ENCODE measurements at regions not wholly inside any gene's neighbourhood (a gene's known extent, or its start where the extent isn't known, plus 50 kb on each side); places are given as distances from the start of the nearest gene placed in this dataset.

GRCh38 chr12:91555436-91556415 lies 373.1 kb upstream of the DCN start:
- Histone ChIP-seq H3K36me3 (no peaks in the 10 kb centered on the region), H3K9me3 (no peaks in the 10 kb centered on the region), H3K4me1 (peaks cover 8% of the 10 kb centered on the region), H3K27me3 (no peaks in the 10 kb centered on the region), H3K4me3 (ENCODE audit: low read depth, low read length) (peak overlapping the region; percentile 7; the same call in 1 of the 2 replicates)
- no peak for TF ChIP-seq CTCF (IDR thresholded peaks at IDR 0.05; ENCODE audit: low read depth, low read length)
- DNase-seq: no peak

GRCh38 chr12:91551927-91552326 lies 369.3 kb upstream of the DCN start:
- TF ChIP-seq CTCF (IDR thresholded peaks at IDR 0.05; ENCODE audit: low read depth, low read length): no peak
- Histone ChIP-seq H3K27me3 (no peaks in the 10 kb centered on the region), H3K36me3 (no peaks in the 10 kb centered on the region), H3K4me3 (ENCODE audit: low read depth, low read length) (no peak overlapping the region), H3K9me3 (no peaks in the 10 kb centered on the region), H3K4me1 (peaks cover 8% of the 10 kb centered on the region)
- DNase-seq: no peak

GRCh38 chr12:91551242-91551641 lies 368.6 kb upstream of the DCN start:
- Histone ChIP-seq H3K4me1 (peaks cover 4% of the 10 kb centered on the region), H3K9me3 (no peaks in the 10 kb centered on the region), H3K4me3 (ENCODE audit: low read depth, low read length) (no peak overlapping the region), H3K27me3 (no peaks in the 10 kb centered on the region), H3K36me3 (no peaks in the 10 kb centered on the region)
- TF ChIP-seq CTCF (IDR thresholded peaks at IDR 0.05; ENCODE audit: low read depth, low read length): no peak
- DNase-seq: no peak

GRCh38 chr12:91542666-91543065 lies 360.0 kb upstream of the DCN start:
- no peak for TF ChIP-seq CTCF (IDR thresholded peaks at IDR 0.05; ENCODE audit: low read depth, low read length)

GRCh38 chr12:91542067-91542466 lies 359.4 kb upstream of the DCN start:
- no peak overlapping the region for H3K4me3 ChIP-seq (ENCODE audit: low read depth, low read length)
- TF ChIP-seq CTCF (IDR thresholded peaks at IDR 0.05; ENCODE audit: low read depth, low read length): no peak
- no peak for DNase-seq
- H3K36me3 ChIP-seq: no peaks in the 10 kb centered on the region
- H3K4me1 ChIP-seq: peaks cover 4% of the 10 kb centered on the region; the same call in 1 of the 2 replicates
- H3K27me3 ChIP-seq: no peaks in the 10 kb centered on the region
- no peaks in the 10 kb centered on the region for H3K9me3 ChIP-seq

More at GRCh38 chr12:91542666-91543065, 360.0 kb upstream of the DCN start:
- no peak for DNase-seq
- Histone ChIP-seq H3K27me3 (no peaks in the 10 kb centered on the region), H3K9me3 (no peaks in the 10 kb centered on the region), H3K4me3 (ENCODE audit: low read depth, low read length) (no peak overlapping the region), H3K36me3 (no peaks in the 10 kb centered on the region), H3K4me1 (peaks cover 4% of the 10 kb centered on the region; the same call in 1 of the 2 replicates)

GRCh38 chr12:91538418-91538817 lies 355.8 kb upstream of the DCN start:
- no peak for TF ChIP-seq CTCF (IDR thresholded peaks at IDR 0.05; ENCODE audit: low read depth, low read length)
- no peak for DNase-seq
- no peaks in the 10 kb centered on the region for H3K36me3 ChIP-seq
- no peaks in the 10 kb centered on the region for H3K9me3 ChIP-seq
- H3K4me1 ChIP-seq: peaks cover 4% of the 10 kb centered on the region; the same call in 1 of the 2 replicates
- no peaks in the 10 kb centered on the region for H3K27me3 ChIP-seq
- no peak overlapping the region for H3K4me3 ChIP-seq (ENCODE audit: low read depth, low read length)

Measured in BE2C (cell line).